HepG2 (cell line): ENCODE measurements at regions not wholly inside any gene's neighbourhood (a gene's known extent, or its start where the extent isn't known, plus 50 kb on each side); places are given as distances from the start of the nearest gene placed in this dataset.

Experiments used
- ATAC-seq: fragments of 200-7000 bp; cut with Tn5 transposase; 3 replicates; pipeline ENCODE4 v1.9.1; 2020; ENCODE audit warnings: mild to moderate bottlenecking, moderate library complexity
- BruUV-seq: library from RNA; stranded (reverse); fragments of 400-500 nt; replicated peaks from 2 replicates; lab custom pipeline; 2021; lab: Mats Ljungman, UMichigan
- CTCF ChIA-PET: fragments of 300-600 bp; formaldehyde crosslinking; extraction: SDS; loops from one replicate; lab custom pipeline; 2021; ENCODE audit warnings: low total read pairs, inconsistent platforms, low intra/inter-chr PET ratio; lab: Yijun Ruan, JAX
- POLR2A ChIA-PET: fragments of 350-600 bp; sonication (Branson Sonifier 250); formaldehyde crosslinking; loops from one replicate; lab custom pipeline; 2020; ENCODE audit warnings: antibody characterized with exemption, inconsistent platforms; lab: Yijun Ruan, JAX
- DNase-seq: peaks from one replicate; pipeline ENCODE4 v3.0.0-alpha.2; 2015; ENCODE audit warnings: low spot score
- FAIRE-seq: peaks from 3 replicates; lab custom pipeline; 2011; peaks lifted over from hg19 to GRCh38; lab: Jason Lieb, UNC
- H2AFZ ChIP-seq: one replicate; pipeline ENCODE4 v1.6.1; 2011; ENCODE audit warnings: low read length, inconsistent platforms
- H3K27ac ChIP-seq: fragments of 300-600 bp; 3 replicates; pipeline ENCODE4 v1.8.0; 2011; ENCODE audit warnings: mixed run types, mild to moderate bottlenecking, mixed read lengths, low read length, inconsistent platforms; ENCODE audit not compliant: insufficient read depth; ENCODE audit errors: extremely low read length
- H3K27me3 ChIP-seq, 2 experiments: fragments of 200-600 bp in 1 of 2; 2 replicates in 1 of 2; 3 replicates in 1 of 2; pipeline versions ENCODE4 v1.6.0 to v1.8.0; 2011; ENCODE audit warnings: low read length in 2 of 2, mild to moderate bottlenecking in 2 of 2, moderate library complexity in 2 of 2, inconsistent platforms in 1 of 2; ENCODE audit not compliant: insufficient read depth in 2 of 2, control insufficient read depth in 1 of 2
- H3K36me3 ChIP-seq, 2 experiments: fragments of 200-600 bp in 1 of 2; replicated peaks in 1 of 2; 2 replicates in 1 of 2; 3 replicates in 1 of 2; pipeline versions ENCODE4 v1.5.1 to v1.8.0; 2011; ENCODE audit warnings: low read length in 2 of 2, inconsistent platforms in 1 of 2; ENCODE audit not compliant: insufficient read depth in 2 of 2, control insufficient read depth in 1 of 2
- H3K4me1 ChIP-seq: 2 replicates; pipeline ENCODE4 v1.5.1; 2012; ENCODE audit warnings: low read length, inconsistent platforms; ENCODE audit not compliant: insufficient read depth
- H3K4me2 ChIP-seq: 2 replicates; pipeline ENCODE4 v1.6.0; 2011; ENCODE audit warnings: low read depth, low read length, inconsistent platforms
- H3K4me3 ChIP-seq, 3 experiments: fragments of 200-600 bp in 1 of 3; sonication (generic), shearing (Covaris generic) in 1 of 3; replicated peaks in 1 of 3; 2 replicates each; pipeline ENCODE4 v1.5.1; 2011 to 2016; ENCODE audit warnings: low read length in 3 of 3, inconsistent platforms in 2 of 3, low read depth in 2 of 3, mild to moderate bottlenecking in 2 of 3, control low read depth in 1 of 3, mixed read lengths in 1 of 3; ENCODE audit not compliant: insufficient read depth in 1 of 3
- H3K79me2 ChIP-seq: one replicate; pipeline ENCODE4 v1.6.1; 2011; ENCODE audit warnings: low read length, inconsistent platforms; ENCODE audit not compliant: insufficient read depth
- H3K9ac ChIP-seq: 2 replicates; pipeline ENCODE4 v1.6.0; 2011; ENCODE audit warnings: mild to moderate bottlenecking, low read depth, low read length, inconsistent platforms; ENCODE audit not compliant: insufficient read depth
- H3K9me3 ChIP-seq: 2 replicates; pipeline ENCODE4 v1.5.1; 2012; ENCODE audit warnings: mild to moderate bottlenecking, low read length
- H4K20me1 ChIP-seq: 2 replicates; pipeline ENCODE4 v1.6.0; 2011; ENCODE audit warnings: inconsistent platforms, mild to moderate bottlenecking, low read length, moderate library complexity; ENCODE audit not compliant: insufficient read depth
- ASH2L ChIP-seq: fragments of 300-600, 200-600 bp; sonication (generic); IDR thresholded peaks from 2 replicates; pipeline ENCODE4 v1.7.0; 2017; ENCODE audit warnings: low read depth, mild to moderate bottlenecking, moderate library complexity, mixed read lengths, low read length; ENCODE audit not compliant: insufficient read length
- ATF7 ChIP-seq, 2 experiments: fragments of 450-650 bp in 1 of 2; sonication (generic) in 1 of 2; formaldehyde crosslinking in 1 of 2; IDR thresholded peaks; 2 replicates each; pipeline versions ENCODE4 v1.4.0 to v1.6.1; 2016 to 2020; ENCODE audit warnings: antibody characterized with exemption in 1 of 2, mild to moderate bottlenecking in 1 of 2, missing genetic modification reagents in 1 of 2
- CHD4 ChIP-seq: fragments of 200-600 bp; sonication (generic); IDR thresholded peaks from 2 replicates; pipeline ENCODE4 v1.7.0; 2017; ENCODE audit warnings: mild to moderate bottlenecking, low read length, borderline replicate concordance
- E2F1 ChIP-seq: sonication (generic); formaldehyde crosslinking; IDR thresholded peaks from 2 replicates; pipeline ENCODE4 v1.5.0; 2020; ENCODE audit warnings: missing genetic modification reagents
- IRF2 ChIP-seq: IDR thresholded peaks from 2 replicates; pipeline ENCODE4 v1.6.1; 2018; ENCODE audit warnings: missing genetic modification reagents, missing compliant biosample characterization
- MXD1 ChIP-seq: sonication (generic); formaldehyde crosslinking; IDR thresholded peaks from 2 replicates; pipeline ENCODE4 v1.4.0; 2020; ENCODE audit warnings: mild to moderate bottlenecking, missing genetic modification reagents
- NFE2 ChIP-seq: sonication (generic); formaldehyde crosslinking; IDR thresholded peaks from 2 replicates; pipeline ENCODE4 v1.4.0; 2020; ENCODE audit warnings: missing genetic modification reagents
- SIX4 ChIP-seq: sonication (generic); formaldehyde crosslinking; IDR thresholded peaks from 2 replicates; pipeline ENCODE4 v1.4.0; 2020; ENCODE audit warnings: missing genetic modification reagents
- TGIF2 ChIP-seq: IDR thresholded peaks from 2 replicates; pipeline ENCODE4 v1.6.1; 2016; ENCODE audit warnings: control low read depth, missing compliant biosample characterization
- ZC3H13 ChIP-seq: sonication (generic); formaldehyde crosslinking; IDR thresholded peaks from 2 replicates; pipeline ENCODE4 v1.8.1; 2023; ENCODE audit warnings: mild to moderate bottlenecking, missing genetic modification reagents, moderate library complexity
- ZFP62 ChIP-seq: sonication (generic); formaldehyde crosslinking; IDR thresholded peaks from 2 replicates; pipeline ENCODE4 v1.4.0; 2020; ENCODE audit warnings: missing genetic modification reagents
- ZHX1 ChIP-seq: sonication (generic); formaldehyde crosslinking; IDR thresholded peaks from 2 replicates; pipeline ENCODE4 v1.8.1; 2022; ENCODE audit warnings: low read depth, mild to moderate bottlenecking, missing genetic modification reagents
- ZNF3 ChIP-seq: IDR thresholded peaks from 2 replicates; pipeline ENCODE4 v1.7.0; 2017; ENCODE audit warnings: inconsistent platforms
- ZNF589 ChIP-seq: sonication (generic); formaldehyde crosslinking; conservative IDR thresholded peaks from 2 replicates; pipeline ENCODE4 v1.8.0; 2022; ENCODE audit warnings: mild to moderate bottlenecking, moderate library complexity, missing genetic modification reagents
- ZNF713 ChIP-seq: sonication (generic); formaldehyde crosslinking; IDR thresholded peaks from 2 replicates; pipeline ENCODE4 v1.4.0; 2020; ENCODE audit warnings: mild to moderate bottlenecking, missing genetic modification reagents
- ZNF777 ChIP-seq: sonication (generic); formaldehyde crosslinking; IDR thresholded peaks from 2 replicates; pipeline ENCODE4 v1.4.0; 2020; ENCODE audit warnings: missing genetic modification reagents
- WGBS: methylation state at CpG from one replicate; pipeline ENCODE4 v1.1.6; 2017; ENCODE audit warnings: low lambda C conversion rate; 5-methylcytosine and 5-hydroxymethylcytosine counted together
- in situ Hi-C: cut with HindIII; loops from 2 replicates; pipeline ENCODE4 v1.10.0; 2017; ENCODE audit warnings: low pct_unique_long_range_greater_than_20kb; ENCODE audit not compliant: extremely low pct_ligation_motif_present
- intact Hi-C: fragments of 100-400 bp; cut with micrococcal nuclease; formaldehyde crosslinking; loops from one replicate; pipeline ENCODE4 v1.10.0; 2022; ENCODE audit not compliant: unreplicated experiment

DNA sequence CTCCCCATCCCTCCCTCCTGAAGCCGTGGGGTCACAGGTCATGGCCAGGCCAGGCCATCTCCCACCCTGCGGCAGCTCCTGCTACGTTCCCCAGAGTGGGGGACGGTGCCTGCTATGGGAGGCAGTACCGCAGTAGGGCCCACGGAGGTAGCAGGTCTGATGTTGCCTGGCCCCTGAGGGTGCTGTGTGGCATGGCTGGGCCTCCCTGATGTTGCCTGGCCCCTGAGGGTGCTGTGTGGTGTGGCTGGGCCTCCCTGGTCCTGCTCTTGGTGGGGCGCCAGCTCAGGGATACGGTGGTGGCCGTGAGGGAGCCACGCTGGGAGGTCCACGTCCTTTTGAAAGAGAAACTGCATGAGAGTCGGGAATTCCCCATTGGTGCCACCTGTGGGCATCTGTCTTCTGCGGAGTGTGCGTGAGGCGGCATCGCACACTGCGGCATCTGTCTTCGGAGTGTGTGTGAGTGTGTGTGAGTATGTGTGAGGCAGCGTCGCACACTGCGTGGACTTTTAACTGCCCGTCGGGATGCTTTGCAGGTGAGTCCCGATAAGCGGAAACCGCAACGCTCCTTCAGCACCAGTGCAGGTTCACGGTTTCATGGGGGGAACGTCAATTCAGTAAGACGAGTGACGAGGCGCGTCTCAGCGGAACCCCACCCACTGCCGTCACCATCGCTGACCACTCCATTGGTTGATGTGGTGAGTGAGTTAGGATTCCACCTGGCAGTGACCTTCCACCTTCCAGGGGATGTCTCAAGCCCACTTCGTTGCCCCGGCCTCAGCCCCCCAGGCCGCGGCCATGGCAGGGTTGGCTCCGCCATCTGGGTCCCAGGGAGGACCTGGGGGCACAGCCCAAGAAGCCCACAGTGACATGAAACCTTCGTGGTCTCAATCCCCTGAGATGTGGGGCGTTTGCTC is 51.2 kb upstream of the CFAP46 start:
- ChIA-PET POLR2A (no interaction called here), CTCF (no interaction called here)
- Histone ChIP-seq H3K27me3 (peaks cover 13 to 71% of the 10 kb centered on the region in 2 experiments; a peak in 4 of 5 replicates), H3K9ac (no peak overlapping the region), H3K4me3 (peak overlapping the region in 1 of 3 experiments; percentile 14; a peak in 1 of 6 replicates), H3K27ac (no peak overlapping the region), H2AFZ (no peak overlapping the region), H3K4me2 (peak overlapping the region; percentile 60), H3K4me1 (no peaks in the 10 kb centered on the region), H3K9me3 (no peaks in the 10 kb centered on the region), H3K79me2 (no peaks in the 10 kb centered on the region), H3K36me3 (no peaks in the 10 kb centered on the region), H4K20me1 (no peaks in the 10 kb centered on the region)
- TF ChIP-seq ZFP62 (CRISPR knock-in tag) (no peak), ZC3H13 (CRISPR knock-in tag) (no peak), IRF2 (CRISPR knock-in tag) (no peak), ZNF3 (CRISPR knock-in tag) (no peak), SIX4 (CRISPR knock-in tag) (no peak), E2F1 (CRISPR knock-in tag) (no peak), MXD1 (CRISPR knock-in tag) (no peak), CHD4 (no peak), NFE2 (CRISPR knock-in tag) (no peak), ZNF713 (CRISPR knock-in tag) (no peak), TGIF2 (no peak), ASH2L (no peak), ZNF777 (CRISPR knock-in tag) (no peak), ZHX1 (CRISPR knock-in tag) (no peak), ZNF589 (no peak), ATF7 (IDR thresholded peaks at IDR 0.05) (no peak), ATF7 (CRISPR knock-in tag; IDR thresholded peaks at IDR 0.05) (no peak)
- no TSS peak for BruUV-seq
- WGBS, result 70% methylated on average over 20 of the region's 43 CpGs
- DNase-seq (no peak), ATAC-seq (no peak; the same call in 1 of the 3 replicates), FAIRE-seq (no peak)
- intact Hi-C loops (no loop called here), in situ Hi-C loops (no loop called here)
